ENCODE measurements at regions not wholly inside any gene's neighbourhood (a gene's known extent, or its start where the extent isn't known, plus 50 kb on each side); places are given as distances from the start of the nearest gene placed in this dataset.

GRCh38 chr1:169044296-169044695 is 62.2 kb upstream of the ATP1B1 start:
- H3K4me3 Mint-ChIP-seq (ENCODE audit: unreplicated experiment): no peak overlapping the region
- no peak overlapping the region for H3K27ac Mint-ChIP-seq (ENCODE audit: unreplicated experiment)
- H3K9me3 Mint-ChIP-seq (ENCODE audit: unreplicated experiment): no peaks in the 10 kb centered on the region
- no peaks in the 10 kb centered on the region for H3K79me2 ChIP-seq (ENCODE audit: insufficient read depth, low read length)
- no peaks in the 10 kb centered on the region for H4K20me1 ChIP-seq (ENCODE audit: insufficient read depth, low read length)
- no peak overlapping the region for H2AFZ ChIP-seq (ENCODE audit: low read depth, low read length)
- H3K9ac ChIP-seq (ENCODE audit: low read length): no peak overlapping the region
- H3K4me1 ChIP-seq (ENCODE audit: insufficient read depth, low read length): no peaks in the 10 kb centered on the region
- H3K4me2 ChIP-seq (ENCODE audit: low read length): no peak overlapping the region
- FAIRE-seq: no peak
- no peaks in the 10 kb centered on the region for H3K36me3 Mint-ChIP-seq (ENCODE audit: low read depth, unreplicated experiment)
- H3K4me1 Mint-ChIP-seq (ENCODE audit: low read depth, unreplicated experiment): peaks cover 3% of the 10 kb centered on the region
- no peak overlapping the region for H3K27ac ChIP-seq (ENCODE audit: low read depth, low read length)
- no peak overlapping the region for H3K4me3 ChIP-seq (ENCODE audit: insufficient read depth, low read depth, low read length)
- no peaks in the 10 kb centered on the region for H3K36me3 ChIP-seq (ENCODE audit: insufficient read depth, low read length)
- no peak for TF ChIP-seq EZH2 (IDR thresholded peaks at IDR 0.05; ENCODE audit: insufficient read depth, low read length)
- no peak for TF ChIP-seq CTCF (IDR thresholded peaks at IDR 0.05; ENCODE audit: insufficient read depth, low read depth, low read length)
- DNase-seq (ENCODE audit: low read depth): no peak
- H3K9me3 ChIP-seq (ENCODE audit: insufficient read depth, low read depth, low read length): no peaks in the 10 kb centered on the region
- H3K27me3 Mint-ChIP-seq (ENCODE audit: low read depth, unreplicated experiment): no peaks in the 10 kb centered on the region
- no peaks in the 10 kb centered on the region for H3K27me3 ChIP-seq (ENCODE audit: insufficient read depth, low read length)

- Histone ChIP-seq H3K79me2 (ENCODE audit: insufficient read depth, low read length) (no peaks in the 10 kb centered on the region), H4K20me1 (ENCODE audit: insufficient read depth, low read length) (no peaks in the 10 kb centered on the region), H3K4me2 (ENCODE audit: low read length) (no peak overlapping the region), H3K36me3 (ENCODE audit: insufficient read depth, low read length) (no peaks in the 10 kb centered on the region), H3K9me3 (ENCODE audit: insufficient read depth, low read depth, low read length) (no peaks in the 10 kb centered on the region), H3K27me3 (ENCODE audit: insufficient read depth, low read length) (no peaks in the 10 kb centered on the region), H3K27ac (ENCODE audit: low read depth, low read length) (no peak overlapping the region), H2AFZ (ENCODE audit: low read depth, low read length) (no peak overlapping the region), H3K4me1 (ENCODE audit: insufficient read depth, low read length) (no peaks in the 10 kb centered on the region), H3K4me3 (ENCODE audit: insufficient read depth, low read depth, low read length) (no peak overlapping the region), H3K9ac (ENCODE audit: low read length) (no peak overlapping the region)
- Mint-ChIP-seq H3K9me3 (ENCODE audit: unreplicated experiment) (no peaks in the 10 kb centered on the region), H3K27ac (ENCODE audit: unreplicated experiment) (no peak overlapping the region), H3K36me3 (ENCODE audit: low read depth, unreplicated experiment) (no peaks in the 10 kb centered on the region), H3K4me1 (ENCODE audit: low read depth, unreplicated experiment) (peaks cover 3% of the 10 kb centered on the region), H3K27me3 (ENCODE audit: low read depth, unreplicated experiment) (no peaks in the 10 kb centered on the region), H3K4me3 (ENCODE audit: unreplicated experiment) (no peak overlapping the region)
- no peak for DNase-seq (ENCODE audit: low read depth)
- no peak for FAIRE-seq
- TF ChIP-seq EZH2 (IDR thresholded peaks at IDR 0.05; ENCODE audit: insufficient read depth, low read length): no peak
- TF ChIP-seq CTCF (IDR thresholded peaks at IDR 0.05; ENCODE audit: insufficient read depth, low read depth, low read length): no peak
Observed at GRCh38 chr1:169044971-169045370, 61.5 kb upstream of the ATP1B1 start.

- H3K27ac Mint-ChIP-seq (ENCODE audit: unreplicated experiment): no peak overlapping the region
Observed at GRCh38 chr1:169046671-169047070, 59.8 kb upstream of the ATP1B1 start.

More at GRCh38 chr1:169046671-169047070, 59.8 kb upstream of the ATP1B1 start:
- Mint-ChIP-seq H3K4me3 (ENCODE audit: unreplicated experiment) (no peak overlapping the region), H3K36me3 (ENCODE audit: low read depth, unreplicated experiment) (no peaks in the 10 kb centered on the region), H3K4me1 (ENCODE audit: low read depth, unreplicated experiment) (peaks cover 3% of the 10 kb centered on the region), H3K27me3 (ENCODE audit: low read depth, unreplicated experiment) (no peaks in the 10 kb centered on the region), H3K9me3 (ENCODE audit: unreplicated experiment) (no peaks in the 10 kb centered on the region)
- H3K9me3 ChIP-seq (ENCODE audit: insufficient read depth, low read depth, low read length): no peaks in the 10 kb centered on the region
- H3K79me2 ChIP-seq (ENCODE audit: insufficient read depth, low read length): no peaks in the 10 kb centered on the region
- FAIRE-seq: no peak
- no peaks in the 10 kb centered on the region for H3K4me1 ChIP-seq (ENCODE audit: insufficient read depth, low read length)
- no peaks in the 10 kb centered on the region for H3K36me3 ChIP-seq (ENCODE audit: insufficient read depth, low read length)
- H3K4me3 ChIP-seq (ENCODE audit: insufficient read depth, low read depth, low read length): no peak overlapping the region
- no peak overlapping the region for H2AFZ ChIP-seq (ENCODE audit: low read depth, low read length)
- no peaks in the 10 kb centered on the region for H3K27me3 ChIP-seq (ENCODE audit: insufficient read depth, low read length)
- DNase-seq (ENCODE audit: low read depth): no peak
- no peak overlapping the region for H3K4me2 ChIP-seq (ENCODE audit: low read length)
- no peak for TF ChIP-seq CTCF (IDR thresholded peaks at IDR 0.05; ENCODE audit: insufficient read depth, low read depth, low read length)
- TF ChIP-seq EZH2 (IDR thresholded peaks at IDR 0.05; ENCODE audit: insufficient read depth, low read length): no peak
- H3K27ac ChIP-seq (ENCODE audit: low read depth, low read length): no peak overlapping the region
- no peak overlapping the region for H3K9ac ChIP-seq (ENCODE audit: low read length)
- no peaks in the 10 kb centered on the region for H4K20me1 ChIP-seq (ENCODE audit: insufficient read depth, low read length)

Data from astrocyte (in vitro differentiated cells and primary cell).